DMS153 (cell line): ENCODE measurements at regions not wholly inside any gene's neighbourhood (a gene's known extent, or its start where the extent isn't known, plus 50 kb on each side); places are given as distances from the start of the nearest gene placed in this dataset.
A peak's percentile ranks its signal among the peaks of the same experiment; 100 is the strongest.
"Not testable (repeated sequence)": the region's sequence is repeated elsewhere in the genome, so short reads cannot be mapped to it uniquely, and the experiment has no call there.

Experiments used
- DNase-seq: peaks from one replicate; lab custom pipeline; 2025; lab: John Stamatoyannopoulos, UW

DNA sequence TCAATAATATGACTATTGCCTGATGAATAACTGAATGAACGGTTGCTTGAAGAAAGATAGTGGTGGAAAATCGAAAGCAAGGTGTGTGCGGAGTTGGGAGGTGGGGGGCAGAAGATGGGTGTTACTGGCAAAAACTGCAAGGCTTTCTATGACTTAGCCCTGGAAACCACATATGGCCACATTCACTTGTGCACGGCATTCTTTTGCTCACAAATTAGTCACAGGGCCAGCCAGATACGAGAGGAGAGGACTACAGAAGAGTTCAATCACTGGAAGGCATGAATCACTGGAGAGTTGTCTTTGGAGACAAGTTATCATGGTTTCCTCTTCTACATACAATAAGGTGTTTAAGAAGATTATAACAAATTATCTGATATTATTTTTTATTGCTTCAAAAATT lies 626.5 kb upstream of the CPEB2 start:
- DNase-seq: no peak

DNA sequence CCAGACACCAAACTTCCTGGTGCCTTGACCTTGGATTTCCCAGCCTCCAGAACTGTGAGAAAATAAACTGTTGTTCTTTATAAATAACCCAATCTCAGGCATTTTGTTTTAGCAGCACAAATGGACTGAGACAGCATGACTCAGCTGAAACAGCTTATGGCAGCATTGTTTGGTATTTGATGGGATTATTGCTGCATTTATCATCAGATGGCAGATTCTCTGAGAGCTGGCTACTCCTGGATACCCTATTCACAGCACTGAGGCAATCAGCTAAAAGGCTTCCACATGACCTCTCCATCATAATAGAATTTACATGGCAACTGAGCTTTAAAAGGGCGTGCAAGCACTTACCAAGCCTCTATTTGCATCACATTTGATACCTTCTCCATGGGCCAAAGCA lies 623.1 kb upstream of the CPEB2 start:
- DNase-seq: no peak

DNA sequence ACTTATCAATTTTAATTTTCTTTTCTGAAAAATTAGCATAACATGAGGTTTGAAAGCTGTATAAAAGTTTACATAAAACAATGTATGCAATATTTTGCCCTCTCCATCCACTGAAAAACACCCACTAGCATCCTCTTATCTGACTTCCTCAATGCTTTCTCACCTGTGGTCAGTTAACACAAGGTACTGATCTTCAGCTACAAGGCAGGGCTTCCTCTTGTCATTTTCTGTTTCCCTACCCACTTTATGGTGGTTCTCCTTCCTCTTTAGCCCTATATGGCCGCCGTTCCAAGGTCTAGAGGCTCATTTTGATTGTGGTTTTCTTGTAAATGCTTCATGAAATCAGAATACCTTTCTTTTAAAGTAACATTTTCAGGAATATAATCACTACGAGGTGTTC lies 618.6 kb upstream of the CPEB2 start:
- DNase-seq: no peak

DNA sequence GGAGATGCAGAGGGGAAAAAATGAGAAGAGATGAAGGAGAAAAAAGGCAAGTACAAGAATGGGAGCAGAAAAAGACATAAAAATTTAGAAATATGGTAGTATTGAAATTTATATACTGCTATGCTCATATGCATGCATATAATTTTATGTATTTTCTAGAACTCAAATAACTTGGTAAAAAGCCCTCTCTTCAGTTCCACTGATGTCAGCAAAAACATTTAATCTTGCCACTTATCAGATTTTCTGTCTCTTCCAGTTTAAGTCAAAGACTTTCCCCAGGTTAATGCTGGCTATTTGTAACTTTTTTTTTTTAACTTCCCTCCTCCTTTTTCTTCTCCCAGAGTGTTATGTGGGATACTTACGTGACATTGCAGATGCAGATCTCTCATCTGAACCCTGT lies 617.5 kb upstream of the CPEB2 start:
- DNase-seq: no peak

DNA sequence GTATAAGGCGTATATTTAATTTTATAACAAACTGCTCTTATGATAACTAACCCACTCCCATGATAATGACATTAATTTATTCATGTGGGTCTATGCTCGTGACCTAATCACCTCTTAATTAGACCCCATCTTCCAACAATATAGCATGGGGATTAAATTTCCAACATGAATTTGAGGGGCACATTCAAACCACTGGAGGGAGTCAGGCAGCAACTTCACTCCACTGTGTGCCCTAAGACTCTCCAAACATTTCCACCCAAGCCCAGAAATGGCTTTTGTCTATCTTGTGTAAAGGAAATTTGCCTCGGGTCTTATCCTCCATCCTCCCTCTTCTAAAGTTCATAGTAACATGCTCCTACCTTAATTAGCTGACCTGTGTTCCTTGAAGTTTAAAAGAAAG lies 616.1 kb upstream of the CPEB2 start:
- no peak for DNase-seq

DNA sequence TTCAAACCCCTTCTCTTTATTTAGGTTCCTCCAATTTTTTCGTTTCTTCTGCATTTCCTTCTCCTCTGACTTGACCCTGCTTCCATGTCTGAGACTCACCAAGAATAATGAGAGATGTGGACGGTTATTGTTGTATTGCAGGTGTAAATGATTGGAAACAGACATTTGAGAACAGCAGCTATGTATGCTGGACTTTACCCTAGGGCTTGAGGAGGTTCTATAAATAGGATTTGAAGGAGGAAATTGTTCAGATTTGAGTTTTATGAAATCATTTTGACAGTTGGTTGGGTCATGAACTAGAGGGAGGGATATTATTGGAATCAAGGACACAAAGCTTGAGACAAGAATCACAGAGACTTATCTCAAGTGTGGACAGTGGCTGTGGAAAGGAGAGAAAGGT lies 614.6 kb upstream of the CPEB2 start:
- DNase-seq: no peak

DNA sequence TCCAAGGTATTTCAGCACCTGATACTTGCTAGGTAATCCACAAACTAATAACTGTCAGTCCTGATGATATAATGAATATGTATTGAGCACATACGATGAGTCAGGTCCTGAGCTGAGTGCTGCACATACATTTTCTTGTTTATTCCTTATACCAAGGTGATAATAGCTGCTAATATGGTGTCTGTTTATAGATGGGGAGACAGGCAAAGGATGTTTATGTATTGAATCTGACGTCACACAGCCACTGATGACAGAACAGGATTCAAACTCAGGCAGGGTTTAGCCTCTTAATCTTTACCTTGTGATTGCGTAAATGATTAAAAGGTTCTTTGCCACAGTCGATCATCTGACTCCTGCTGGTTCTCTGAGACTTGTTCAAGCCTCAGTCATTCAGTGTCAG lies 609.9 kb upstream of the CPEB2 start:
- no peak for DNase-seq

DNA sequence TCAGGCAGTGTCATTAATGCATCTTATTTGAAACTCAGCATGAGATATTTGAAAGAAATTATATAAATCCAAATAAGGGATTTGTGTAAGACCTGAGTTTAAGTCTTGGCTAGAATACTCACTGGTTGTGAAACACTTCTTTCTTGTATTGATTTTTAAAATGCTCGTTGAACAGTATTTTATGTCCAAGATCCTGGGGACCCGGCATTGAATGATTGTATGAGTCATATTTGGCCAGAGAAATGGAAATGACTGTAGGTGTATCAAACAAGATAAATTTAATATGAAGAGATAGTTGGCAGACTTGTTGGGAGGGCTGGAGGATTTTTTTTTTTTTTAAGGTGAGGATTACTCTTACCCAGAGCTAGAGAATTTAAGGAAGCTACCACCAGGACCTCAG lies 606.1 kb upstream of the CPEB2 start:
- DNase-seq: no peak

DNA sequence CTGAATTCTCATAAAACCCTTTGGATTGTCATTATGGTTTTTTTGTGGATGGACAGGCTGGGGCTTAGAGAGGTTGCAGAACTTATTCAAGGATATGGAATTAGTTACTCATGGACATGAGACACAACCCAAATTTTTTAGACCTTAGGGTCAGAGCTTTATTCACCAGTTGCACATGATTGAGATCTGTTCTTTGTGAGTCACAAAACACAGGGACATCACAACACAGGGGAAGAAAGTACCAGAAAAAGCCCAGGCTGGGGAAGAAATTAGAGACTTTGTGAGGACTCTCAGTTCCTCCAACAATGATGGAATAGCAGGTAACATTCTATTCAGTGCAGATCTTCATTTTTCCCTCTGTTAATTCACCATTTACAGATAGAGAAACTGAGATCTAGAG lies 602.4 kb upstream of the CPEB2 start:
- DNase-seq: no peak

DNA sequence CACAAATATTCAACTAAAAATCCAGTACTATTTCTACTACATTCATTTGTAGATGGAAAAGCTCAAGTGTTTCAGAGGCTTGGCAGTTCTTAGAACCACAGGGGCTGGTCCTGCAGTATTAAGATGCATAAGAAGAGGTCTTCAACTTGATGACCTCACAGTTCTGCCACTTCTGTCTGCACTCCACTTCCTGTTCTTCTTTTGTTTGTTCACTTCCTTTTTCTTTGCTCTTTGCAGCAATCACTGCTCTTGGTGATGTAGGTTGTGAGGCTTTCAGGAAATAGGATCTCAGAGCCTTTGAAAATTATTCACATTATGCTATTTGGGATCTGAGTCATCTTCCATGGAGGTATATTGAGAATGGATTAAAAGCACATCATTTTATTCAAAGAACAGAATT lies 602.0 kb upstream of the CPEB2 start:
- peak; percentile 50 for DNase-seq

DNA sequence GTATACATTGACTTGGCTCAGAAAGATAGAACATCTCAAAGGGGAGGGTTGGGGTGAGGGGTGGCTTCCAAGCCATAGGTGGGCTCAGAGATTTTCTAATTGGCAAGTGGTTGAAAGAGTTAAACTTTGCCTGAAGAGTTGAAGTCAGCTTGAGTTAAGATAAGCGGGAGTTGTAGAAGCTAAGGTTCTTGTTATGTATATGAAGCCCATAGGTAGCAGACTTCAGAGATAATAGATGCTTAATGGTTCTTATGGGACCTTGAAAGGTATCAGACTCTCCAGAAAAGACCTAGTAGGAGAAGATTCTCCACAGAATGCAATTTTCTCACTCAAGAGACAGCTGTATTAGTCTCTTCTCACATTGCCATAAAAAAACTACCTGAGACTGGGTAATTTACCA lies 599.1 kb upstream of the CPEB2 start:
- DNase-seq: no peak

DNA sequence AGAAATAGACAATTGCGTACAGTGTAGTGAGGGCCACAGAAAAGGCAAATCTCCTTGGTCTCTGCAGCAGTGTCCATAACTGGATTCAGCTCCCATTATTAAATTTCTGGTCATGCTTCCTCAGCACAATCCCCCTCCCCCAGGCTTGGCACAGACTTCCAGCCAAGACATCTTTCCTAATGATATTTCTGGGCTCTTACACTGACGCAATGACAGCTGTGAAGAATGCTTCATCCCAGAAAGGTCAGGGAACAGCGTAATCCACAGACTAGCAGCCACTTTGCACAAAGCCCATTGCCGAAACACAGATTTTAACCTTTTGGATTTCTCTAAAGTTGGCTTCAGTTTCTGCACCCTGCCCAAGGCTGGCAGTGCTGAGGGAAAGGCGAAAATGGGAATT lies 597.6 kb upstream of the CPEB2 start:
- DNase-seq: no peak

DNA sequence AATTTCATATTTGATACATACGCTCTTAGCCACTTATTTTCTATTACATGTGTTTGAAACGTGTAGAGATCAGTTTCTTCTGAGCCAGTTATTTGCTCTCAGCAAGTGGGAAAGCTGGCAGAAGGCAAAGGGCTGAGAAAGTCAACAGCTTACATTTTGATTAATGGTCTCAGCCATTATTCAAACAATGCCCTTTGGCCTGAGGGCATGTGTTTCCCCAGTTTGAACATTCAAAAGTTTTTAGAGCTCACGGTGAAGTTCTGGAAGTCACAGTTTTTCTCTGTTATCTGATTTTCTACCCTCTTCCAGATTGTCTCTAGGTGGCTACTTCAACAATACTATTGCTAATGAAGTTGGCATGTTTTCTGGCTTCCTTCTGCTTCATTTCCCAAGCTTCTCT lies 591.8 kb upstream of the CPEB2 start:
- DNase-seq: no peak

DNA sequence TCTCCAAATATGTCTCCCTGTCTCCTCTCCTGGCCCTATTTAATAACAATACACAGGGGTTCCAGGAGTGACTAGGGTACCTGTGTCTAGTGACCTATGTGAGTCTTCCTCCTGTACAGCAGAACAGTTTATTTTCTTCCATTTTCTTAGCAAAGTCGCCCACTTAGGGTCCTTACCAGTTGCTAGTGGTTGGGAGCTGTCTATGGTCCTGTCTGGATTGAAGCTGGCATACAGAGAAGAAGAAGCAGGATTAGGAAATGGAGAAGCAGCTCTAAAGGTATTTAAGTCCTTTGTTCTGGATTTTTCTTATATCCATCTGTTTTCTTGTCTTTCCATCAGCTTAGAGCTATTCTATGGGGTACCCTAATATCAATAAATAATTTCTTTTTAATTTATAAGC lies 587.1 kb upstream of the CPEB2 start:
- no peak for DNase-seq

DNA sequence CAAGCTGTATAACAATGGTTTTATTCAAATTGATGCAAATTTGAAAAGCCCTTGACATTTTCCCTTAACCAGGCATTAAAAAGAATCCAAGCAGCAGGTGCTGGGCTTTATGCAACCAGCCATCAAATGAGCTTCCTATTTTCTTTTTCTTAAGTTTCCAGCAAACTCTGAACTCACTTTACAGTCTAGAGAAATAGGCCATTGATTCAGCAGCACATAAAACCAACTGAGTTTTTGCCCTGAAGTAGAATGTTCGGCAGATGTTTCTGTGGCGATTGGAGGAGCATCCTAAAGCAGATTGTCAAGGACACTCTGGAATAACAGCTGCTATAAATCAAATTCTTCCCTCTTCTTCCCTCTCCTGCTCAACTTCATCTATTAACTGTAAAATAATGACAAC lies 582.8 kb upstream of the CPEB2 start:
- no peak for DNase-seq

DNA sequence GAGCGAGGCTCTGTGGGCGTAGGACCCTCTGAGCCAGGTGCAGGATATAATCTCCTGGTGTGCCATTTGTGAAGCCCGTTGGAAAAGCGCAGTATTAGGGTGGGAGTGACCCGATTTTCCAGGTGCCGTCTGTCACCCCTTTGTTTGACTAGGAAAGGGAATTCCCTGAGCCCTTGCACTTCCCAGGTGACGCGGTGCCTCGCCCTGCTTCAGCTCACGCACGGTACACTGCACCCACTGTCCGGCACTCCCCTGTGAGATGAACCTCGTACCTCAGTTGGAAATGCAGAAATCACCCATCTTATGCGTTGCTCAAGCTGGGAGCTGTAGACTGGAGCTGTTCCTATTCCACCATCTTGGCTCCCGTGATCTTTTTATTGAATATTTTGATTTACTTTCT lies 576.0 kb upstream of the CPEB2 start:
- DNase-seq: not testable (repeated sequence)

DNA sequence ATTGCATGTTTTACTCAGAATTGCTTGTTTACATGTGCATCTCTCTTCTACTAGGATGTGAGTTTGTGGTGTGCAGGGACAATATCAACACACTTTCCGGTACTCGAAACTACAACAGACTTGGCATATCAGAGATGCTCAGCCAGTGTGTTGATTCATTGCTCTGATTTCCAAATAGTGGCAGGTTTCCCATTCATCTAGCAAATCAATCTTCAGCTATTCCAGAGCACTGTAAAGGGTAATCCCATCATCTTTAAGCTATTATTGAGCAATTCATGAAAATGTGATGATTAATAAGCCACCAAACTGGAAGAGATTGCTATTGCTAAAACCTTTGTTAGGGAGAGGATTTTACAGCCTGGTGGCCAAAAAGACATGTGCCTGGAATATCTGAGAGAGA lies 574.2 kb upstream of the CPEB2 start:
- no peak for DNase-seq

DNA sequence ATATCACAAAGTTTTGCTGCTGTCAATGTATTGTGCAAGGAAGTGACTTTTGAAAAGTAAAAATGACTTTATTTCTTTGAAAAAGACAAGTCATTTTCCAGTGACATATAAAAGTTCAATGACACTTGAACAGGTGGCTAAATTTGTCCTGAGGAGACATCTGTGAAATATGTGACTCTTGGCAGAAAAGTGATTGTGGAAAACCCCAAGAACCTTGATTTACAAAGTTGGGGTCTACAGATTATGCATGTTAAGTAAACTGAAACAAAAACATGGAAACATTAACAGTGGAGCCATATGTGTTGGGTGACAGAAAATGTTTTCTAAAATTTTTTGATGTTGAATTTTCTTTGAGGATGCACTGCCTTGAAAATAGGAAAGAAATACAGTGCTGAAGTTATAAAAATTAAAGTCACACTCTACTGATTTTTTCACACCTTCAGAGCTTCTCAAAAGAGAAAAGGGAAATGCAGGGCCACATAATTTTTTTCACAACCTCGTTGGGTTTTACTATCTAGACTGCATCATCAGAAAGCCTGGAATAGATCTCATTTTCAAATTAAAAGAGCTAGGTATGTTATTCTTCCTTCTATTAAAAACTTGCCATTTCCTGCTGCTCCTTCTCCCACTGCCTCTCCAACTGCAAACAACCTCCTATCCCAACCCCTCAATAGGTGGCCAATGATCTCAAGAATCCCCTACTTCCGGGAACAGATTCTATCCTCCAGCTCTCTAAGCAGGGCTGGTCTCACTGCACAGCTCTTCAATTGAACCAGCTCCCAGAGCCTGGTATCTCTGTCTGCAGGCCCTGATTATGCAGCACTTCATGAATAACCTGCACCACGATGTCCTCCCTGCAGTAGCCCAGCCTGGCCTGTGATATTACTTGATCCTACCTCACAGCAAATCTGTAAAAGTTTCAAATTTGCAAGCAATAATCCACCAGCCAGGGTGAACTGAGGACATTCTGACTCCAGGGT lies 570.8 kb upstream of the CPEB2 start:
- DNase-seq: no peak

DNA sequence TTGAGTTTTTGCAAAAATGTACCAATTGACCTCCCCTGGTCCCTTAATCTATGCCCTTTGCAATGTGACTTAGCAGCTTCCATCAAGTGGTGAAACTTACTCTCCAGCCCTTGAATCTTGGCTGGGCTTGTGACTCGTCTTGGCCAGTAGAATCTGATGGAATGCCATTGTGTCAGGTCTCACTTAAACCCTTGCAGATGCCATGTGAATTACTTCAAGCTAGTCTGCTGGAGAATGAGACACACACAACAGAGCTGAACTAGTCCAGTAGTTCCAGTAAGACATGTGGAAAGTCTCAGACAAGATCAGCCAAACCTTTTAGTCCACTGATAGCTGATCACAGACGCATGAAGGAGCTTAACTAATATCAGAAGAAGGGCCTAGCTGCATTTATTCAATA lies 567.8 kb upstream of the CPEB2 start:
- no peak for DNase-seq

DNA sequence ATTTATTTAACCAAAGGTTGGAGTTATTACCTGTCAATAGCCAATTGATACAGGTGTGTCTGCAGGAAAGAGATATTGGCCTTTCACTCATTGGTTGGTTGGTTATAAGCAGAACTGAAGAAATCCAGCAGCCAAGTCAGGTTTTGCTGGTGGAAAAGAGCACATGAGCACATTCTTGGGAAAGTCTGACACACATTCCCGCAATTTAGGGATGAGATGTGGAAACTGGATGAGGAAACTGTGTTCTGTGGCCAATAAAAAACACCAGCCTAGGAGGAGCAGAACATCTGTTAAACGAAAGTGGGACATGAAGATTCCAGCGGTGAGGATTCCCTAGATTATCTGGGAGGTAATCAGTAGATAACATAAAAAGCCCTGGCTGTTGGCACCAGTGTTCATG lies 567.4 kb upstream of the CPEB2 start:
- DNase-seq: no peak

DNA sequence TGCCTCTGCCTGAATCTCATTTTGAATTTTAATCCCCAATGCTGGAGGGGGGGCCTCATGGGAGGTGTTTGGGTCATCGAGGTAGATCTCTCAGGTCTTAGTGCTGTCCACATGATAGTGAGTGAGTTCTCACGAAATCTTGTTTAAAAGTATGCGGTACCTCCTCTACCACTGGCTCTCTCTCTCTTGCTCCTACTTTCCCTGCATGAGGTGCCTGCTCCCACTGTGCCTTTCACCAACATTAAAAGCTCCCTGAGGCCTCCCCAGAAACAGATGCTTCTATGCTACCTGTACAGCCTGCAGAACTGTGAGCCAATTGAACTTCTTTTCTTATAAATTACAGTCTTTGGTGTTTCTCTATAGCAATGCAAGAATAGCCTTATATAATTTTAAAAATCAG lies 560.7 kb upstream of the CPEB2 start:
- DNase-seq: no peak

DNA sequence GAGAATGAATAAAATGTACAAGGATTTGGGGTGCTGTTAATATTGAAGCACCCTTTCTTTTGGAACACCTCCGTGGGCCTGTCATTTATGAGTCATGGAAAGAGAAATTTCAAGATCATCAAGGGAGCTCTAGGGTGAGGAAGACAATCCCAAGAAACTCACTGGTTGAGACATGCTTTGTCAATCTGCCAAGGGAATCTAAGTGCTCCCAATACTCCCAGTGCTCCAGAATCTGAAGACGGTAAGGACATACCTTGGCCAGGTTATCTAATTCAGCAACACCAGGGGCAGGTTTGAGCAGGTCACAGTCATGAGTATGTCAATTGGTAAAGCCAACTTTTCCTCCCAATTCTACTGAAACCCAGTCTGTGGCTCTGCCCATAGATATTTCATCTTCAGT lies 556.4 kb upstream of the CPEB2 start:
- DNase-seq: no peak

DNA sequence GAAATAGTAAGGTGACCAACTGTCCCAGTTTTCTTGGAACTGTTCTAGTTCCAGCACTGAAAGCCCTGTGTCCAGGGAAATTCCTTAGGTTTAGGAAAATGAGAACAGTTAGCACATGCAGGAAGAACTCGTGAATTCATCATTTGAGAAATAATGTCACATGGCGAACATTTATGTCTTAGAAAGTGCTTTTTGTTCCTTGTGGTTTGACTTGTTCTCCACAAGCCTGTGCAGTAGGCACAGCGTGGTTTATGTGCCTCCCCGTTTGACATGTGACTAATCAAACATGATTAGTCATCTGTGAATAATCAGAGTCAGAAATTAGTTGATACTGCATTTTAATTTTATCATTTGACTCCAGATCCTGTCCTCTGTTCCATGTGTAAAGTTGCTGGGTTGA lies 556.0 kb upstream of the CPEB2 start:
- DNase-seq: no peak

DNA sequence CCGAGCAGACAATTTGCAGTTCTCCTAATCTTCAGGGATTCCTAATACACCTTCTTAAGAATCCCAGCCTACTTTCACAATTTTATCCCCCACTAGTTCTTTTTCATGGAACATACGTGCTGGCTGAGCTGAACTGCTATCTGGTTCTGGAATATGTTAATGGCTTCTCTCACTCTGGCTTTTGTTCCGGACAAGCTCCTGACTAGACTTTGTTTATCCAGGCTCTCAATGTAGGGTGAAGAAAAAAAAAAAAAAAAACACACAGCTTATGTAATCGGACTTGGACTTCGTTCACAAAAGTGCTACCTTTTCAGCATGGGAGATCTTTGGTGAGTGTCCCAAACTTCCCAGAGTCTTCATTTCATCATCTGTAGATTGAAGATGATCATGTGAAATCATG lies 555.4 kb upstream of the CPEB2 start:
- DNase-seq: no peak
